GM12891 (cell line): ENCODE measurements at regions not wholly inside any gene's neighbourhood (a gene's known extent, or its start where the extent isn't known, plus 50 kb on each side); places are given as distances from the start of the nearest gene placed in this dataset.
"Not testable (repeated sequence)": the region's sequence is repeated elsewhere in the genome, so short reads cannot be mapped to it uniquely, and the experiment has no call there.

ENCODE experiments used
- DNase-seq: peaks from one replicate; pipeline ENCODE4 v3.0.0; 2011; ENCODE audit warnings: low spot score; ENCODE audit not compliant: insufficient read length
- FAIRE-seq: peaks from 2 replicates; lab custom pipeline; 2011; peaks lifted over from hg19 to GRCh38; lab: Jason Lieb, UNC
- PAX5 ChIP-seq: IDR thresholded peaks from 2 replicates; pipeline ENCODE4 v1.6.1; 2011; ENCODE audit warnings: low read length, moderate library complexity, mild to moderate bottlenecking; ENCODE audit not compliant: insufficient read depth, severe bottlenecking
- POLR2A ChIP-seq: IDR thresholded peaks from 2 replicates; pipeline ENCODE4 v1.6.1; 2011; ENCODE audit warnings: low read depth, low read length, control low read depth
- POLR2AphosphoS5 ChIP-seq: IDR thresholded peaks from 2 replicates; pipeline ENCODE4 v1.6.1; 2011; ENCODE audit warnings: low read depth, low read length, control low read depth
- POU2F2 ChIP-seq: IDR thresholded peaks from 2 replicates; pipeline ENCODE4 v1.6.1; 2011; ENCODE audit warnings: low read depth, mild to moderate bottlenecking, control low read depth, low read length, moderate library complexity
- SPI1 ChIP-seq: IDR thresholded peaks from 2 replicates; pipeline ENCODE4 v1.6.1; 2011; ENCODE audit warnings: low read depth, low read length, control low read depth
- TAF1 ChIP-seq: IDR thresholded peaks from 2 replicates; pipeline ENCODE4 v1.6.1; 2011; ENCODE audit warnings: low read depth, low read length, control low read depth

GRCh38 chr6:15143540-15143939 is 102.3 kb upstream of the JARID2 start:
- no peak for FAIRE-seq
- DNase-seq, result no peak
- TF ChIP-seq POLR2AphosphoS5 (no peak), SPI1 (no peak), TAF1 (no peak), POLR2A (no peak), PAX5 (no peak), POU2F2 (no peak)

GRCh38 chr6:15145821-15146220 is 100.0 kb upstream of the JARID2 start:
- no peak for DNase-seq
- no peak for TF ChIP-seq SPI1
- no peak for TF ChIP-seq POLR2AphosphoS5
- no peak for TF ChIP-seq TAF1
- TF ChIP-seq POU2F2, result no peak
- no peak for TF ChIP-seq PAX5
- no peak for TF ChIP-seq POLR2A
- no peak for FAIRE-seq

GRCh38 chr6:15147827-15148226 is 98.0 kb upstream of the JARID2 start:
- DNase-seq, result no peak
- no peak for FAIRE-seq
- no peak for TF ChIP-seq TAF1
- TF ChIP-seq PAX5, result no peak
- TF ChIP-seq POLR2AphosphoS5, result no peak
- TF ChIP-seq SPI1, result no peak
- no peak for TF ChIP-seq POLR2A

GRCh38 chr6:15148356-15148946 is 97.4 kb upstream of the JARID2 start:
- no peak for TF ChIP-seq POU2F2
- no peak for TF ChIP-seq POLR2A
- TF ChIP-seq SPI1, result no peak
- no peak for TF ChIP-seq POLR2AphosphoS5
- TF ChIP-seq PAX5, result no peak
- no peak for TF ChIP-seq TAF1
- FAIRE-seq, result no peak
- no peak for DNase-seq

GRCh38 chr6:15150207-15150606 is 95.7 kb upstream of the JARID2 start:
- TF ChIP-seq POLR2AphosphoS5, result no peak
- no peak for TF ChIP-seq POU2F2
- TF ChIP-seq POLR2A, result no peak
- no peak for TF ChIP-seq PAX5
- no peak for TF ChIP-seq TAF1
- no peak for TF ChIP-seq SPI1
- no peak for FAIRE-seq
- DNase-seq, result no peak

- TF ChIP-seq POLR2AphosphoS5, result no peak
- TF ChIP-seq POLR2A, result no peak
- no peak for TF ChIP-seq POU2F2
- TF ChIP-seq TAF1, result no peak
- TF ChIP-seq PAX5, result no peak
- TF ChIP-seq SPI1, result no peak
- DNase-seq (no peak), FAIRE-seq (no peak)
Observed at GRCh38 chr6:15152700-15153099, 93.2 kb upstream of the JARID2 start.

- DNase-seq (no peak), FAIRE-seq (no peak)
- no peak for TF ChIP-seq POLR2AphosphoS5
Observed at GRCh38 chr6:15153191-15153590, 92.7 kb upstream of the JARID2 start.

- no peak for DNase-seq
- FAIRE-seq, result no peak
- TF ChIP-seq POLR2AphosphoS5 (no peak), PAX5 (no peak), POU2F2 (no peak), TAF1 (no peak), SPI1 (no peak), POLR2A (no peak)
Observed at GRCh38 chr6:15157479-15157878, 88.4 kb upstream of the JARID2 start.

- FAIRE-seq (no peak), DNase-seq (no peak)
- no peak for TF ChIP-seq SPI1
- TF ChIP-seq POU2F2, result no peak
- no peak for TF ChIP-seq POLR2A
- TF ChIP-seq PAX5, result no peak
- TF ChIP-seq POLR2AphosphoS5, result no peak
- no peak for TF ChIP-seq TAF1
Observed at GRCh38 chr6:15158821-15159619, 86.8 kb upstream of the JARID2 start.

- DNase-seq (no peak), FAIRE-seq (no peak)
- TF ChIP-seq POLR2AphosphoS5 (no peak), POU2F2 (no peak), SPI1 (no peak), TAF1 (no peak), PAX5 (no peak), POLR2A (no peak)
Observed at GRCh38 chr6:15160812-15161211, 85.1 kb upstream of the JARID2 start.

- not testable (repeated sequence) for FAIRE-seq, DNase-seq
Observed at GRCh38 chr6:15164855-15165254, 81.0 kb upstream of the JARID2 start.
